ENCODE measurements at regions not wholly inside any gene's neighbourhood (a gene's known extent, or its start where the extent isn't known, plus 50 kb on each side); places are given as distances from the start of the nearest gene placed in this dataset.

GRCh38 chr2:10989782-10990181 lies 78.0 kb downstream of the KCNF1 start:
- no peak for DNase-seq (ENCODE audit: low read depth)

GRCh38 chr2:10990561-10991111 lies 78.9 kb downstream of the KCNF1 start:
- DNase-seq (ENCODE audit: low read depth), result no peak
- no peak overlapping the region for H3K4me3 ChIP-seq (ENCODE audit: low read depth, low read length)
- TF ChIP-seq, protein P1, sequence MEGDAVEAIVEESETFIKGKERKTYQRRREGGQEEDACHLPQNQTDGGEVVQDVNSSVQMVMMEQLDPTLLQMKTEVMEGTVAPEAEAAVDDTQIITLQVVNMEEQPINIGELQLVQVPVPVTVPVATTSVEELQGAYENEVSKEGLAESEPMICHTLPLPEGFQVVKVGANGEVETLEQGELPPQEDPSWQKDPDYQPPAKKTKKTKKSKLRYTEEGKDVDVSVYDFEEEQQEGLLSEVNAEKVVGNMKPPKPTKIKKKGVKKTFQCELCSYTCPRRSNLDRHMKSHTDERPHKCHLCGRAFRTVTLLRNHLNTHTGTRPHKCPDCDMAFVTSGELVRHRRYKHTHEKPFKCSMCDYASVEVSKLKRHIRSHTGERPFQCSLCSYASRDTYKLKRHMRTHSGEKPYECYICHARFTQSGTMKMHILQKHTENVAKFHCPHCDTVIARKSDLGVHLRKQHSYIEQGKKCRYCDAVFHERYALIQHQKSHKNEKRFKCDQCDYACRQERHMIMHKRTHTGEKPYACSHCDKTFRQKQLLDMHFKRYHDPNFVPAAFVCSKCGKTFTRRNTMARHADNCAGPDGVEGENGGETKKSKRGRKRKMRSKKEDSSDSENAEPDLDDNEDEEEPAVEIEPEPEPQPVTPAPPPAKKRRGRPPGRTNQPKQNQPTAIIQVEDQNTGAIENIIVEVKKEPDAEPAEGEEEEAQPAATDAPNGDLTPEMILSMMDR (IDR thresholded peaks at IDR 0.05; ENCODE audit: low read depth, low read length, missing control alignments), result no peak

More at GRCh38 chr2:10989782-10990181, 78.0 kb downstream of the KCNF1 start:
- no peak overlapping the region for H3K4me3 ChIP-seq (ENCODE audit: low read depth, low read length)
- TF ChIP-seq, protein P1 (IDR thresholded peaks at IDR 0.05; ENCODE audit: low read depth, low read length, missing control alignments), result no peak

GRCh38 chr2:10992023-10992791 lies 80.5 kb downstream of the KCNF1 start:
- TF ChIP-seq, protein P1 (IDR thresholded peaks at IDR 0.05; ENCODE audit: low read depth, low read length, missing control alignments), result no peak
- H3K4me3 ChIP-seq (ENCODE audit: low read depth, low read length), result no peak overlapping the region
- no peak for DNase-seq (ENCODE audit: low read depth)

- H3K4me3 ChIP-seq (ENCODE audit: low read depth, low read length), result no peak overlapping the region
- no peak for DNase-seq (ENCODE audit: low read depth)
- TF ChIP-seq, protein P1 (IDR thresholded peaks at IDR 0.05; ENCODE audit: low read depth, low read length, missing control alignments), result no peak
Observed at GRCh38 chr2:10993001-10993481, 81.3 kb downstream of the KCNF1 start.

GRCh38 chr2:10995366-10995970 lies 83.7 kb downstream of the KCNF1 start:
- no peak for DNase-seq (ENCODE audit: low read depth)
- H3K4me3 ChIP-seq (ENCODE audit: low read depth, low read length), result no peak overlapping the region
- TF ChIP-seq, protein P1 (IDR thresholded peaks at IDR 0.05; ENCODE audit: low read depth, low read length, missing control alignments), result no peak

GRCh38 chr2:11004199-11004598 lies 92.5 kb downstream of the KCNF1 start:
- no peak for DNase-seq (ENCODE audit: low read depth)
- TF ChIP-seq, protein P1 (IDR thresholded peaks at IDR 0.05; ENCODE audit: low read depth, low read length, missing control alignments), result no peak
- no peak overlapping the region for H3K4me3 ChIP-seq (ENCODE audit: low read depth, low read length)
